ENCODE measurements at regions not wholly inside any gene's neighbourhood (a gene's known extent, or its start where the extent isn't known, plus 50 kb on each side); places are given as distances from the start of the nearest gene placed in this dataset.

GRCh38 chr20:12156252-12156651 is 238.6 kb downstream of the BTBD3 start:
- Histone ChIP-seq H3K79me2 (ENCODE audit: control insufficient read depth, insufficient read depth, low read length) (no peaks in the 10 kb centered on the region), H3K27ac (ENCODE audit: control insufficient read depth, insufficient read depth, low read length) (no peak overlapping the region), H4K20me1 (ENCODE audit: control insufficient read depth, extremely low read depth, insufficient read depth, low read length) (no peaks in the 10 kb centered on the region), H3K27me3 (ENCODE audit: control insufficient read depth, extremely low read depth, insufficient read depth, low read length) (no peaks in the 10 kb centered on the region), H3K9ac (ENCODE audit: control insufficient read depth, extremely low read depth, insufficient read depth, low read length) (no peak overlapping the region), H3K9me3 (ENCODE audit: control insufficient read depth, low read depth, low read length) (no peaks in the 10 kb centered on the region), H3K4me1 (ENCODE audit: control insufficient read depth, extremely low read depth, insufficient read depth, low read length) (no peaks in the 10 kb centered on the region), H2AFZ (ENCODE audit: control insufficient read depth, low read length) (no peak overlapping the region), H3K4me3 (ENCODE audit: control insufficient read depth in 2 of 3, extremely low read depth in 1 of 3, insufficient read depth in 2 of 3, low read depth in 1 of 3, low read length in 3 of 3) (no peak overlapping the region), H3K36me3 (ENCODE audit: control insufficient read depth in 2 of 2, extremely low read depth in 1 of 2, insufficient read depth in 2 of 2, low read length in 2 of 2) (no peaks in the 10 kb centered on the region), H3K9me1 (ENCODE audit: control insufficient read depth, extremely low read depth, insufficient read depth, low read length) (no peaks in the 10 kb centered on the region), H3K4me2 (ENCODE audit: control insufficient read depth, extremely low read depth, insufficient read depth, low read depth, low read length) (no peak overlapping the region)
- DNase-seq (ENCODE audit: low read depth, low spot score) (no peak), FAIRE-seq (no peak)
- dilution Hi-C loops (cut with MboI; ENCODE audit: extremely low pct_ligation_motif_present, low sequenced_read_pairs), result no loop called here
- TF ChIP-seq, protein P1, sequence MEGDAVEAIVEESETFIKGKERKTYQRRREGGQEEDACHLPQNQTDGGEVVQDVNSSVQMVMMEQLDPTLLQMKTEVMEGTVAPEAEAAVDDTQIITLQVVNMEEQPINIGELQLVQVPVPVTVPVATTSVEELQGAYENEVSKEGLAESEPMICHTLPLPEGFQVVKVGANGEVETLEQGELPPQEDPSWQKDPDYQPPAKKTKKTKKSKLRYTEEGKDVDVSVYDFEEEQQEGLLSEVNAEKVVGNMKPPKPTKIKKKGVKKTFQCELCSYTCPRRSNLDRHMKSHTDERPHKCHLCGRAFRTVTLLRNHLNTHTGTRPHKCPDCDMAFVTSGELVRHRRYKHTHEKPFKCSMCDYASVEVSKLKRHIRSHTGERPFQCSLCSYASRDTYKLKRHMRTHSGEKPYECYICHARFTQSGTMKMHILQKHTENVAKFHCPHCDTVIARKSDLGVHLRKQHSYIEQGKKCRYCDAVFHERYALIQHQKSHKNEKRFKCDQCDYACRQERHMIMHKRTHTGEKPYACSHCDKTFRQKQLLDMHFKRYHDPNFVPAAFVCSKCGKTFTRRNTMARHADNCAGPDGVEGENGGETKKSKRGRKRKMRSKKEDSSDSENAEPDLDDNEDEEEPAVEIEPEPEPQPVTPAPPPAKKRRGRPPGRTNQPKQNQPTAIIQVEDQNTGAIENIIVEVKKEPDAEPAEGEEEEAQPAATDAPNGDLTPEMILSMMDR (optimal IDR thresholded peaks at IDR 0.05 in 1 of 3, IDR thresholded peaks at IDR 0.05 in 1 of 3, conservative IDR thresholded peaks at IDR 0.05 in 1 of 3; ENCODE audit: extremely low read depth in 1 of 3, insufficient read depth in 2 of 3, low read length in 3 of 3), result no peak
- TF ChIP-seq EZH2 (IDR thresholded peaks at IDR 0.05; ENCODE audit: low read length), result no peak

DNA sequence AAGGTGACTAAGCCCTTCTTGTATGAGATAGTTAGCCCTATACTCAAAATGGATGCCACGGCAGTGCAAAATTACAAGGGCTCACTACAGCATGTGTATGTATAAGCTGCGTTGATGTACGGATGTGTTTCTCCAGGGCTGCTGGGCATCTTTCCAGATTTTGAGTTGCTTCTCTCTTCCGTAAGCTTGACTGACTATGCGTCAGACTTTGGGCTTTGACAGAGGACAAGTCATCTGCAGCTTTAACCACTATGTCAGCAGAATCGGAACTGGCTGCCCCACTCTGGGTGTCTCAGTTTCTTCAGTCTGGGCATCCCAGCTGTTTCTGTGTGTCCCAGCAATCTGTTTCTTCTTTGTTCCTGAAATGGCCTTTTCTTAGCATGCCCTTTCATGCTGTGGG is 241.6 kb downstream of the BTBD3 start:
- no peak overlapping the region for H2AFZ ChIP-seq (ENCODE audit: control insufficient read depth, low read length)
- H3K9me1 ChIP-seq (ENCODE audit: control insufficient read depth, extremely low read depth, insufficient read depth, low read length), result no peaks in the 10 kb centered on the region
- dilution Hi-C loops (cut with MboI; ENCODE audit: extremely low pct_ligation_motif_present, low sequenced_read_pairs), result no loop called here
- H3K4me1 ChIP-seq (ENCODE audit: control insufficient read depth, extremely low read depth, insufficient read depth, low read length), result no peaks in the 10 kb centered on the region
- no peak for FAIRE-seq
- no peak overlapping the region for H3K4me3 ChIP-seq (ENCODE audit: control insufficient read depth in 2 of 3, extremely low read depth in 1 of 3, insufficient read depth in 2 of 3, low read depth in 1 of 3, low read length in 3 of 3)
- H3K4me2 ChIP-seq (ENCODE audit: control insufficient read depth, extremely low read depth, insufficient read depth, low read depth, low read length), result no peak overlapping the region
- H3K36me3 ChIP-seq (ENCODE audit: control insufficient read depth in 2 of 2, extremely low read depth in 1 of 2, insufficient read depth in 2 of 2, low read length in 2 of 2), result no peaks in the 10 kb centered on the region
- H3K27me3 ChIP-seq (ENCODE audit: control insufficient read depth, extremely low read depth, insufficient read depth, low read length), result no peaks in the 10 kb centered on the region
- H3K9me3 ChIP-seq (ENCODE audit: control insufficient read depth, low read depth, low read length), result no peaks in the 10 kb centered on the region
- H3K9ac ChIP-seq (ENCODE audit: control insufficient read depth, extremely low read depth, insufficient read depth, low read length), result no peak overlapping the region
- TF ChIP-seq, protein P1 (optimal IDR thresholded peaks at IDR 0.05 in 1 of 3, IDR thresholded peaks at IDR 0.05 in 1 of 3, conservative IDR thresholded peaks at IDR 0.05 in 1 of 3; ENCODE audit: extremely low read depth in 1 of 3, insufficient read depth in 2 of 3, low read length in 3 of 3), result no peak
- TF ChIP-seq EZH2 (IDR thresholded peaks at IDR 0.05; ENCODE audit: low read length), result no peak
- DNase-seq (ENCODE audit: low read depth, low spot score), result no peak
- H3K27ac ChIP-seq (ENCODE audit: control insufficient read depth, insufficient read depth, low read length), result no peak overlapping the region
- H3K79me2 ChIP-seq (ENCODE audit: control insufficient read depth, insufficient read depth, low read length), result no peaks in the 10 kb centered on the region
- H4K20me1 ChIP-seq (ENCODE audit: control insufficient read depth, extremely low read depth, insufficient read depth, low read length), result no peaks in the 10 kb centered on the region
